ENCODE measurements at regions not wholly inside any gene's neighbourhood (a gene's known extent, or its start where the extent isn't known, plus 50 kb on each side); places are given as distances from the start of the nearest gene placed in this dataset.

DNA sequence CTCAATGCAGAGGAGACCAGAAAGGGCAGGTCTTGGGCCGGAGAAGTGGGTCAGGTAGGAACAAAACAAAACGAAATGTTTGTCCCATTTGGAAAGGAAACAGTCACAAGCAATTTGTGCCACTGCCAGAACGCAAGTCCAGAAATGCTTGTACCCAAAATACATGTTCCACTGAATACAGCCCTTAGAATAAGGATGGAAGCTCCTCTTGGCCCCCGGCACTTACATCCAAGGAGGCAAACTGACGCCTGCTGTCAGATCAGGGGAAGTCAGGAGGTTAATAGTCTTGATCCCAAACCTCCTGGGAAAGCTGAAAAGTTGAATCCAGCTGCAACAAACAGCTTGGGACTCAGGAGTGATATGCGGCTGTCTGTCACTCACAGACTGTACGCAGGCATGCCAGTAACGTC, 75.9 kb upstream of the GALNT2 start:
- DNase-seq (ENCODE audit: extremely low read depth in 1 of 2, low read depth in 1 of 2): no peak

DNA sequence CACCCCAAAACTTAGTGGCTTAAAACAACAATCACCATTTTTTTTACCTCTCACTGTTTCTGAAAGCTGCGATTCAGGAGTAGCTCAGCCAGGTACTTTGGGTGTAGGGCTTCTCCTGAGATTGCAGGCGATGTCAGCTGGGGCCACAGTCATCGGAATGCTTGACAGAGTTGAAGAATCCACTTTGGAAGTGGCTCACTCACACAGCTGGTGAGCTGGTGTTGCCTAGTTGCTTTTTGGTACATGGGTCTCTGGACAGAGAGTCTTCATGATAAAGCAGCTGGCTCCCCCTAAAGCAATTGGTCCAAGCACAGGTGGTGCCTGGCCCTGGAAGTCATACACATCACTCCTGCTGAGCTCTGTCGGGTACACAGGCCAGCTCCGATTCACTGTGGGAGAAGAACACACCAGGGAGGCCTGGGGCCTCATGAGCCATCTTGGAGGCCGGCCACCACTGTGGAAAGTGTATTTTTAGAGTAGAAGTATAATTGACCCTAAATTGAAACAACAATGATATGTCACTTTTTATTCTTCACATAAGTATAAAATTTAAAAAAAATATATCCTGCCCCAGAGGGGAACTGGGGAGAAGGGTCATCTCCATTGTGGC, 75.2 kb upstream of the GALNT2 start:
- no peak for DNase-seq (ENCODE audit: extremely low read depth in 1 of 2, low read depth in 1 of 2)

DNA sequence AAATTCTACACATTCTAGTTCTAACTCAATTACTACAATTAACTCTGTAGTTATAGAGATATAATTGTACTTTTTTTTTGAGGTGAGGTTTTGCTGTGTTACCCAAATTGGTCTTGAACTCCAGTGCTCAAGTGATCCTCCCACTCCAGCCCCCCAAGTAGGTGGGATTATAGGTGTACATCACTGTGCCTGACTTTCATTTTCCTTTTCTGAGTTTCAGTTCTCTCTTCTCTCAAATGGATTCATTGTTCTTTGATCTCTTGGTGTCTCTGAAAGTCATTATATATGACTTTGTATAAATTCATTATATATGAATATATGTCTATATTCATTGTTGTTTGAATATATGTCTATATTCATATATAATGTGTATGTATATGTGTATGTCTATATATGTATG, 74.0 kb upstream of the GALNT2 start:
- no peak for DNase-seq (ENCODE audit: extremely low read depth in 1 of 2, low read depth in 1 of 2)

DNA sequence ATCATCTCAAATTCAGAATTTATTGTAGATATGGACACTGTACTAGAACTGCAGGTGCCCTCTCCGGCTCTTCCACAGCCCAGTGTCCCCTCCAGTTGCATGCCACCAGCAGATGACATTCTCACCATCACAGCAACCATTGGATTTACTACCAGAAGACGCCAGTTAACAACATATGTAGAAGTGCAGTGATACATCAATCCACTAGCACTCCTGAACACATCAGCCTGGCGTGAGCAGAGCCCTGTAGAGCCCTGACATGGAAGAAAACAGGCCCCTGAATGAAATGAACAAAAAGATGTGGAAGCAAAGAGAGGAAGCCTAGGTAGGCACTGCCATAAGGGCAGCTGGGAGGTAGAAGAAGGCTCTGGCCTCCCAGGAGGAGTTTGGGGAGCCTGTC, 73.1 kb upstream of the GALNT2 start:
- no peak for DNase-seq (ENCODE audit: extremely low read depth in 1 of 2, low read depth in 1 of 2)

DNA sequence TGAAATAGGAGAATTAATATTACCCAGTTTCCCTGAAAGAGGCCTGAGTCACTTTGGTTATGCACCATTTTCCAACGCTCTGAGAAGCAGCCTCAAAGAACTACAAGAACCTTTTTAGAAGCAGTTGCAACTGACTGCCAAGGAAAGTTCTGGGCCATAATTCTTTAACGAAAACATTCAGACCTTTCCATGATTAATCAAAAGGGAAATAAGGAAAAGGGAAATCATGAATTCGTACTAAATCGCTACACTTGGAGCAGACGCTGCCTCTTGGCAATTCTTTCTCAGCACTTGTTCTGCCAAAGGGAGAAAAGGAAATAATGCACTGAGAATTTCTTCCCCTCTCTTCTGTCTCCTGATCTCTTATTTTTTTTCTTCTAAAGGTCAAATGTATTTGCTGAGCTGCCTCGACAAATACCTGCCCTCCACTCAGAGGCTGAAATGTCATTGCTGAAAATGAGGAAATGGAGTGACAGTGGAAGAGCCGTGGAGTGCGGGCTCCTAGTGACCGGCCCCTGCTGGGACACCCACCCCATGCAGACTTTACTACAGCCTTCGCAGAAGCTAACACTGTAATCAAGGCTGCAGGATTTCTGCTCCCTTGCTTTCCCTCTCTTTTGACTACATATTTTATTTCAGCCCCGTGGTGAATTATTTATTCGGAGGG, 67.9 kb upstream of the GALNT2 start:
- DNase-seq (ENCODE audit: extremely low read depth in 1 of 2, low read depth in 1 of 2): no peak

DNA sequence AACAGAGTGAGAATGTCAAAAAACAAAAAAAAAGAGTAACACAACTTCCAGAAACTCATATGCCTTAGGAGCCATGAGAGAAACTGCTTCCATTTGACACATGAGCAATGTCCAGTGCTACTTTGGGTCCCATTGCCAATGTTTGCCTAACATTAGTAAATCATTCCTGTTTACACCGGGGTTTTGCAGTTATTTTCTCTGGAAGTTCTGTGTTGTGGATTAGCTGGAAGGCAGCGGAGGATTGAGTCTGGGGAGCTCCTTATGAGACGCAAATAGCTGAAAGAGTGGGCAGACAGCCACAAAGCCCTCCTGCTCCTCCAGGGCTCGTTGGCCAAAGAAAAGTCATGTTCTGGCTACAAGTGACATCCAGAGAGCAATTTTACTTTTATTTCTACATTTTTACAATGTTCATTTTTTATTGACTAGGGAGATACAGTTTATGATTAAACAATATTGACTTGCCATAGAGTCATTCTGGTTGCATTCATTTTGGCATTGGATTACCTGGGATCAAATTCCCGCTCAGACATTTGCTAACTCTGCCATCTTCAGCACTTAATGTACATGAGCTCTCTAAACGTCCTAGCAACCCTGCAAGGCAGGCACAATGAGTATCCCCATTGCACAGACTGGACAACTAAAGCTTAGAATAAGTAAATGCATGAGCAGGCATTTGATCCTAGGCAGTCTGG, 66.4 kb upstream of the GALNT2 start:
- no peak for DNase-seq (ENCODE audit: extremely low read depth in 1 of 2, low read depth in 1 of 2)

DNA sequence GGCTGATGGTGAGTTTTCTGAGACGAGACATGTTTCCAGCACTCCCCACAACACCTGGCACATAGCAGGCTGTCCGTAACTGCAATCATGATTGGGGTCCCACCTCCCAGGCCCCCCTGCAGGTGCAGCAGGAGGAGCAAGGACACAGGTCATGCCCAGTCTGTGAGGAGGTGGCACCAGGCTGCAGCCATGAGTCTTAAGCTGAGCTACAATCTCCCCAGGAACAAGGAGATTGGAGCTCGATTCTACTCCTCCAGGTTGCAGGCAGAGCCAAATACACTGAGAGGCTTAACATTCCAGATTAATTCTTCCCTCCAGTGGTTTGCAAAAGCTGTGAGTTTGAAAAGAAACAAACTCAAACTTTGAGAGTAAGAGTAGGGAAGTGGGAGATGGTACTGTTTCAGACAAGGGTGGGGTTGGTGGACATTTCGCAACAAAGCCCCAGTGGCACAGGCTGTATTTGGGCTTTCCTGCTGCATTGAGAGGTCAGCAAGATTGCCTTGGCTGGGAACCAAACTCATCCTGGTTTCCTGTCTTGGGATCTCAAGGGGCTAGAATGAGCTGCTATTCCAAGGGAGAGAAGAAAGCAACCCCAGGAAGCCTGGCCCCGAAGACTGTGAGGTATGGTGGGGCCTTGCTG, 64.8 kb upstream of the GALNT2 start:
- no peak for DNase-seq (ENCODE audit: extremely low read depth in 1 of 2, low read depth in 1 of 2)

DNA sequence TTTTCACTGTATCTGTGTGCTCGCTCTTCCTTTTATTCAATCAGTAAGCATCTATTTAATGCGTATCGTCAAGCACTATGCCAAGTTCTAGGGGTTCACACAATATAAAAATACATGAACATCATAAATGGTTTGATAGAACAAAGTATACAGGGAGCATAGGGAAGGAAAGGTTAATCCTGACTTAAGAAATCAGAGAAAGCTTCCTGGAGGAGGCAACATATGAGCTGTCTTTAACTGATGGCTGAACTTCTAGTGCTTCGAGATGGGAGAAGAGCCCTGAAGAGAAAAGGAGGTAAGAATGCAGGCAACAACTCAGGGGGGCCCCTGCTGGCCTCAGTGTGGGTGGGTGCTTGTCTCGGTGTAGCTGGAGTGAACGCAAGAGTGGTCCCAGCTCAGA, 63.6 kb upstream of the GALNT2 start:
- no peak for DNase-seq (ENCODE audit: extremely low read depth in 1 of 2, low read depth in 1 of 2)

DNA sequence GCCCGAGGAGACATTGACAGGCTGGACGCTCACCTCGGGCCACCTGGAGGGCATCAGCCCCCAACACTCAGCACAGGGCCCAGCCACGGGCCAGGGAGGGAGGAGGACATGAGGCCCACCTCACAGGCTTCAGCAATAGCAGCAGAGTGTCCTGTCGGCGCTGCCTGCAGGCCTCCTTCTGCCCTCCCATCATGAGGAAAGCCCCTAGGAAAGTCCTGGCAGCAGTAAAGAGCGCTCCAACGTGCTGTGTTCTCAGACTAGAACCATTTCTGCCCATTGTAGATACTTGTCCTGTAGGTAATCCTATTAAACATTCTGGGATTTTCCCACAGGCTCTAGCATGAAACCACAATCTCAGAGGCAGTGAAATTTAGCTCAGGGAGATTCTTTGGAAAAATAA, 62.0 kb upstream of the GALNT2 start:
- no peak for DNase-seq (ENCODE audit: extremely low read depth in 1 of 2, low read depth in 1 of 2)

DNA sequence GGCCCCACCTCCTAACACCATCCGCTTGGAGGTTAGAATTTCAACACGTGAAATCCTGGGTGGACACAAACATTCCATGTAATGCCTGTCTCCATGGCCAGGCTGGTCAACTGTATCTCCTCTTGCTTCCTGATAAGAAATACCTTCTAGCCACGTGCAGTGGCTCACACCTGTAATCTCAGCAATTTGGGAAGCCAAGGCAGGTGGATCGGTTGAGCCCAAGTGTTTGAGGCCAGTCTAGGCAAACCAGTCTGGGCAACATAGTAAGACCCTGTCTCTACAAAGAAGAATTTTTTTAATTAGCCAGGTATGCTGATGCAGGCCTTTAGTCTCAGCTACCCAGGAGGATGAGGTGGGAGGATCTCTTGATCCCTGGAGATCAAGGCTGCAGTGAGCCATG, 58.3 kb upstream of the GALNT2 start:
- DNase-seq (ENCODE audit: extremely low read depth in 1 of 2, low read depth in 1 of 2): no peak

DNA sequence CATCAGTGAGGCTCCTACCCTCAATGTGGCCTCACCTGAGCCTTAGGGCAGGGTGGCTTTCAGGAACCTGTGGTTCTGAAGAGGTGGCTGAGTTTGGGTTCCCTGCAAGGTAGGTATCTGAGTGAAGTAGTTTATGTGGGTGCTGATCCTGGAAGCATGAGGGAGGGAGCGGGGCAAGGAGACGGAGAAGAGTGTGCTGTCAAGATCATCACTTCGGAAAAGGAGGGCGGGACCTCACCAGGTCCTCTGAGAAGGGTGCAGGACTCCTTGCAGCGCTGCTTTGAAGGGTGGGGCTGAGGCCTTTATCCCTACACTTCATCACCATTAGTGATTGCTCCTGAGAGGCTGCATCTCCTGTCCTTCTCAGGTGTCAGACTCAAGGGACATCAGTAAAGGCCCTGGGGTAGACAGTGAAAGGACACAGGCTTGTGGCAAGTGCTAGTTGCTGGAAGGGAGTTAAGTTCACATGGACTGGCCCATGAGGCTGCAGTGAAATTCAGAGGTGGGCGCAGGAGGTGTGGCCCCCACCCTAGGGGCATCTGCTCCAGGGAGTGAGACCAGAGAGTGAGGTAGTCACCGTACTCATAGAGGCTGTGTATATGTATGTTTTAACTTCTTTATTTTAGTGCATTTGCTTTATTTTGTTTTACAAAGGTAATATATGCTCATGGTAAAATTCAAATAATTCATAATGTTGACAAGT, 57.3 kb upstream of the GALNT2 start:
- no peak for DNase-seq (ENCODE audit: extremely low read depth in 1 of 2, low read depth in 1 of 2)

DNA sequence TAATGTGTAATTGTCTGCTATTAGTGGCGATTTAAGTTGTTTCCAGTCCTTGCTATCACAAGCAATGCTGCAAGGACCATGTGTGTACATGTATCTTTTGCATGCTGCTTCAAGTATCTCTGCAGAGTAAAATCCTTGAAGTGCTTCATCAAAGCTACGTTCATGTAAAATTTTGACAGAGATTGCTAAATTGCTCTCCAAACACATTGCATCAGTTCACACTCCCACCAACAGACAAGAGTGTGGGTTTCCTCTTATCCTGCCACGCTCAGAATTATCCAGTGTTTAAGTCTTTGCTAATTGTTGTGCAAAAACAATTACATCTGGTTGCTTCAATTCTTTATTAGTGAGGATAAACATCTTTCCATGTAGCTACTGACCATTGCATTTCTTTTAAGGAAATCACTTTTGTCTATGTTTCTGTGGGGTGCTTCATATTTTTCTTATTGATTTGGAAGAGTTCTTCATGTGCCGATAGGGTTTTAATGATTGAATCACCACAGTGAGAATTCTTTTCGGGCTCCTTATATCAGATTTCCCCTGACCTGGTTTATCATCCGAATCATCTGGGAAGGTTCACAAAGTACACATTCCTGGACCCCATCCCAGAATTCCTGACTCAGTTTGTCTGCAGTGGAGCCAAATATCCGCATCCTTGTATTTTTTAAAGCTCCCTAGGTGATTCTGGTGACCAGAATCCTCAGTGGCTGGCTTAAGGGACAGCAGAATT, 56.3 kb upstream of the GALNT2 start:
- no peak for DNase-seq (ENCODE audit: extremely low read depth in 1 of 2, low read depth in 1 of 2)

DNA sequence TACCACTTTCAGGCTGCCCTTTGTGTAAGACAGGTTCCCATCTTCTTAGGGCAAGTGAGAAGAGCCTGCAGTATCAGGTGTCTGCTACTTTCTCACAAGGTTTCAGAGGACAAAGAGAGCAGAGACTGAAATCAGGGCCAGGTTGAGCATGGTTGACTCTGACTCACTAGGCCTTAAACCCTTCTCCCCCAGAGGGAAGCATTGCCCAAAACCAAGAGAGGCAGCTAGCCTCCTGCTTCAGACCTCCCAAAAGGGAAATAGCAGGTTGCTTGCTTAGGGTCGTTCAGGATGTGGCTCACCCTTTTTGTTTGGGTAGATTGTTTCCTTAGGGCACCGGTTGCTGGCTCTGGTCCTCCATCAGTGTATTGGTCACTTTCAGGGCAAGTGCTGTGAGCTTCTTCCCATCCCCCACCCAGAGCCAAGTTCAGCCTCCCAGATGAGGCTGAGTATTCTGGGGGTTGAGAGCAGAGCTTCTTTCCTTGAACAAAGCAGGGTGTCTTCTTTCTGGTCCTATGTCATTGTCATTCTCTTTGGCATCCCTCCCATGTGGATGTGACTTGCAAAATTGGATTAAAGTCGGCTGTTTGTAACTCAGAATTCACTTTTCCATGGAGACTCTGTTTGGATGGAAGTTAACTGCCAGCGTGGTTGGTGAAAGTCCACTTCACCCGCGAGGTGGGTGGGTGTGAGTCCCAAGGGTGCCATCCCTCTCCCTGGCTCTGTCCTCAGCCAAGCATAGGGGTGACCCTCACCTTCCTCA, 55.5 kb upstream of the GALNT2 start:
- no peak for DNase-seq (ENCODE audit: extremely low read depth in 1 of 2, low read depth in 1 of 2)

DNA sequence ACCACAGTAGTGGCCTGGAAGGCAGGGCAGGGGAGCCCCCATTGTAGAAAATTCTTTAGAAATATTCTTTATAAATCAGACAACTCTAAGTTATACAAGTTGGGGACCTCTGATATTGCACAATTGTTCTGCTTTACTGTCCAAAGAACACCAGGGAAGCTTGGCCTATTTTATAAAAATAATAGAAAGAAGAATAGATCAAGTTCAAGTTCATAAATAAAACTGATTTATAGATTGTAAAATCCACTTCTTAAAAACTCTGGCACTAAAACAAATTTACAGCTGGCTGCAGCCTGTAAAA, 55.0 kb upstream of the GALNT2 start:
- DNase-seq (ENCODE audit: extremely low read depth in 1 of 2, low read depth in 1 of 2): no peak

DNA sequence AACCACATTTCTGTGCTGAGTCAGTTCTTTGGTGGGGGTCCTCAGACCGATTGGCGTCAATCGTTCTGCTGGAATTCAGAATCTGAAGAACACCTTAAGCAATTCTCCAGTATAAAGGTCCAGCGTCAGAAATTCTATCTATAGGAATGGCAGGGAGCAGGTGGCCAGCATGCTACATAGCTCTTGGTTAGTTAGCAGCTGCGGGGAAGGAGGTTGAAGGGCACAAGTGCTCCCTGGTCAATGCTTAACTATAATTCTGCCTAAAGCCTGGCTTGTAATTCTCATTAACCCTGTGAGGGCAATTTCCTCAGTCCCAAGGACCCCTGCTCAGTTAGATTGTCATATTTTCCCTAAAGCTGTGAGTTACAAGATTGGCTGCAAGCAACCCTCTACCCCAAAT, 54.3 kb upstream of the GALNT2 start:
- no peak for DNase-seq (ENCODE audit: extremely low read depth in 1 of 2, low read depth in 1 of 2)

DNA sequence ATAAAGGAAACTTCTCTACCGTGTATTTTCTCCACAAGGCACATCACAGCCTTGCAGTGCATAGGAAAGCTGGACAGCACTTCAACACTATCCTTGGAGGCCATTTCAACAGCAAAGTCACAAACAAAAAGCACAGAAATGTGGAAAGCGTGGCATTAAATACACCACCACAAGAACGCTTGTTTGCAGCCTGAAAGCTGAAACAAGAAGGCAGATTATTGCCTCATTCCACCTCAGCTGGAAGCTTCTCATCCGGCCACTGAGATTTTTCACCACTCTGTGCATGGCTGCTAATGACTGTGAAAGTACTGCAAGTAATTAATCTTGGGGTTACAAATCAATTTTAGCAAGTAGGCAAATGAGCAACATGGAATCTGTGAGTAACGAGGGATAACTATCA, 50.9 kb upstream of the GALNT2 start:
- DNase-seq (ENCODE audit: extremely low read depth in 1 of 2, low read depth in 1 of 2): no peak

Data from activated CD8-positive, alpha-beta memory T cell treated with anti-CD3 and anti-CD28 coated beads for 1 hour (primary cell).